ENCODE measurements at regions not wholly inside any gene's neighbourhood (a gene's known extent, or its start where the extent isn't known, plus 50 kb on each side); places are given as distances from the start of the nearest gene placed in this dataset.

GRCh38 chr3:72452745-72453144 is 395.5 kb downstream of the SHQ1 start:
- TF ChIP-seq CTCF (conservative IDR thresholded peaks at IDR 0.05; ENCODE audit: low read depth, low read length): no peak
- no peak for DNase-seq (ENCODE audit: low read depth)
- no peak overlapping the region for H3K4me3 ChIP-seq (ENCODE audit: low read depth, low read length)

DNA sequence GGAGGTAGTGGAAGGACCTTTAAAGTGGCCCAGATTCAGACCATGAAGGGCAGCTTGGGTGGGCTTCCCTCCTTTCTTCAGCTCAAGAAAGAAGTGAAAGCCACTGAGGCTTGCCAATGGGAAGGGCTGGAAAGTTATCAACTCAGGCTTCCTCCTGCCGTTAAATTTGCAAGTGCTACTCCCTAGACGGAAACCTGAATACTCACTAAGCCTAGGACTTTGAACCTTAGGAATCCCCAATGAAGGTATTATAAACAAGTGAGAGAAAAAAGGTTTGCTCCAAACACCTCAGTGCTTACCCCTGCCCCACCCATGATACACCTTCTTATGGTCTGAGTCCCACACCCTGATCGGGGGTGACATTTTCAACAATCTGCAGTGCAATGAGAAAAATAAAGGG is 396.4 kb downstream of the SHQ1 start:
- H3K4me3 ChIP-seq (ENCODE audit: low read depth, low read length): no peak overlapping the region
- TF ChIP-seq CTCF (conservative IDR thresholded peaks at IDR 0.05; ENCODE audit: low read depth, low read length): no peak
- no peak for DNase-seq (ENCODE audit: low read depth)

- DNase-seq (ENCODE audit: low read depth): peak; percentile 19
- no peak for TF ChIP-seq CTCF (conservative IDR thresholded peaks at IDR 0.05; ENCODE audit: low read depth, low read length)
- H3K4me3 ChIP-seq (ENCODE audit: low read depth, low read length): no peak overlapping the region
Observed at GRCh38 chr3:72449551-72449950, 398.7 kb downstream of the SHQ1 start.

- no peak for TF ChIP-seq CTCF (conservative IDR thresholded peaks at IDR 0.05; ENCODE audit: low read depth, low read length)
- no peak for DNase-seq (ENCODE audit: low read depth)
- no peak overlapping the region for H3K4me3 ChIP-seq (ENCODE audit: low read depth, low read length)
Observed at GRCh38 chr3:72448858-72449257, 399.4 kb downstream of the SHQ1 start.

DNA sequence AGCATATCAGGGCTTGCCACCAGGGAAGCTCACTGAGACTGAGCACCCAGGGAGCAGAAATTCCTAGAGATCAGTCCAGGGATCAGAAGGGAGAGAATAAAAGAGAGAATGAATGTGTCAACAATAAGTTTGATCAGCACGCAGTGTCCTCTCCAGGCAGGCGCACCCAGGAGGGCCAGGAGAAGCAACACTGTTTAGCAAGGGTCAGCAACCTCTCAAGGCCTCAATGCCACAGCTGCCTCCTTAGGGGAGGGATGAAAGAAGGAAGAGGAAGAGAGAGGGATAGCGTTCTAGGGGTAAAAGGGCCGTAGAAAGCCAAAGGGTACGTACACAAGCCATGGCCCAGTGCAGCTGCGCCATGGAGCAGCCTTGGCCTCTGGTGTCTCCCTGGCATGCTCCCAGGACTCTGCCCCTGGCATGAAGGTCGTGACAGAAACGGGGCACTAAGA is 399.8 kb downstream of the SHQ1 start:
- H3K4me3 ChIP-seq (ENCODE audit: low read depth, low read length): no peak overlapping the region
- no peak for TF ChIP-seq CTCF (conservative IDR thresholded peaks at IDR 0.05; ENCODE audit: low read depth, low read length)
- DNase-seq (ENCODE audit: low read depth): no peak

DNA sequence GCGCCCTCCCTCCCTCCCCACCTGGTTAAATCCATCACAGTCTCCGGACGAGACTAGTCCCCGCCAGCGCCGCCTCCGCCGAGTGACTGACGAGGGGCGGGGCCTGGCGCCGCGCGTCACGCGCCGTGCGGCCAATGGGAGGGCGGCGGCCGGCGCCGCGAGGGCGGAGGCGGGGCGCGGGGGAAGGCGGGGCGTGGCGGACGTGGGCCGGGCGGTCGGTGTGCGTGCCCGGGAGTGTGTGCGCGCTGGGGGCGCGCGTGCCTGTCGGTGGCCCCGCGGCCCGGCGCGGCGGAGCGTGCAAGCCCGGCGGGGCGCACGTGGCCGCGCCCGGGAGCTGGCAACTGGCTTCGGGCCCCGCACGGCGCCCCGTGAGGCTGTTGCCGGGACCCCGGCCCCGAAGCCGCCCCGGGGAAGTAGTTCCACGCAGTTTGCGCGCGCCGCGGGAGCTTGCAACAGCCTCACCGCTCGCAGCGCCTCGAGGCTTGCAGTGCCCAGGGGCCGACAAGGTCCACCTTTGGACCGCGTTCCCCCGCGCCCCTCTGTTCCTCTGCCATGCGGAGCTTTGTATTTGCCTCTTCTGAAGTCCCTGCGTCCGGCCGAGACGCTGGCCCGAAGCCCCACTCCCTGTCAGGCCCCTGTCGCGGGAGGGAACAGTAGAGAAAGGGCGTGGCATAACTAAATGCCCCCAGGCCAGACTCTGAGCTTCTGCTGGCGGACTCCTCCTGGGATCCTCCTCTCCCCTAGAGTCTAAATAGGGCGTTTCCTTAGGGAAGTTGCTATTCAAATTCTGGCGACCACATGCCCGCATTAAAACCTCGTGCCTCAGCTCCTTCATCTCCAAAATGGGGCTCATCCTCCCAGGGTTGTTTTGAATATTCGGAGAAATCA is 400.9 kb downstream of the SHQ1 start:
- peak; percentile 91 for DNase-seq (ENCODE audit: low read depth)
- H3K4me3 ChIP-seq (ENCODE audit: low read depth, low read length): peak overlapping the region; percentile 81
- no peak for TF ChIP-seq CTCF (conservative IDR thresholded peaks at IDR 0.05; ENCODE audit: low read depth, low read length)

Data from choroid plexus epithelial cell (primary cell).